Hematopoietic multipotent progenitor cell treated with erythropoietin and hydrocortisone succinate and interleukin-3 and kit ligand, for 4 days (in vitro differentiated cells): ENCODE measurements at regions not wholly inside any gene's neighbourhood (a gene's known extent, or its start where the extent isn't known, plus 50 kb on each side); places are given as distances from the start of the nearest gene placed in this dataset.
"Not testable (repeated sequence)": the region's sequence is repeated elsewhere in the genome, so short reads cannot be mapped to it uniquely, and the experiment has no call there.

ENCODE experiments used
- DNase-seq: peaks from one replicate; pipeline ENCODE4 v3.0.0-alpha.2; 2015

- no peak for DNase-seq
Observed at GRCh38 chr12:93081810-93082165, 152.7 kb upstream of the EEA1 start.

DNA sequence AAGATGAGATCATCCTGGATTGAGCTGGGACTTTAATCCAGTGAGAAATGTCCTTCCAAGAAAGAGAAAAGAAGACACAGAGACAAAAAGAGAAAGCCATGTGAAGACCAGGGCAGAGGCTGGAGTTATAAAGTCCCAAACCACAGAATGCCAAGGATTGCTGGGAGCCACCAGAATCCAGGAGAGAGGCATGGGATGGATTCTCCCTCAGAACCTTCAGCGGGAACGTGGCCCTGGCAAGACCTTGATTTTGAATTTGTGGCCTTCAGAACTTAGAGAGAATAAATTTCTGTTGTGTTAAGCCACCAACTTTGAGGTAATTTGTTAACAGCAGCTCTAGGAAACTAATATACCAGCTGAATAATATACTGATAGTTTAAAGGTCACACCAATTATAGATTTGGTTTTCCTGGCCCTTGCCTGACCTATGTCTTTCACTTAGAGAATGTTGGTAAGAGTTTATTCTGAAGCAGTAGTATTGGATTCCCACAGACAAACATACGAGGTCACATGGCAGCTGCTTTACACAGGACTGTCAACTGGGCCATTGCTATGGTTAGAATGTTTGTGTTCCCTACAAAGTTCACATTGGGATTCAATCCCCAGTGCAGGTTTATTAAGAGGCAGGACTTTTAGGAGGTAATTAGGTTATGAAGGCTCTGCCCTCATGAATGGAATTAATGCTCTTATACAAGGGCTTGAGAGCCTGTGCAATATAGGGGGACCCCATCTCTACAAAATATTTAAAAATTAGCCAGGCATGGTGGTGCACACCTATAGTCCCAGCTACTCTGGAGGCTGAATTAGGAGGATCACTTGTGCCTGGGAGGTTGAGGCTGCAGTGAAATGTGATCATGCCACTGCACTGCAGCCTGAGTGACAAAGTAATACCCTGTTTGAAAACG is 156.5 kb upstream of the EEA1 start:
- DNase-seq: no peak

- DNase-seq: no peak
Observed at GRCh38 chr12:93086288-93086727, 157.2 kb upstream of the EEA1 start.

DNA sequence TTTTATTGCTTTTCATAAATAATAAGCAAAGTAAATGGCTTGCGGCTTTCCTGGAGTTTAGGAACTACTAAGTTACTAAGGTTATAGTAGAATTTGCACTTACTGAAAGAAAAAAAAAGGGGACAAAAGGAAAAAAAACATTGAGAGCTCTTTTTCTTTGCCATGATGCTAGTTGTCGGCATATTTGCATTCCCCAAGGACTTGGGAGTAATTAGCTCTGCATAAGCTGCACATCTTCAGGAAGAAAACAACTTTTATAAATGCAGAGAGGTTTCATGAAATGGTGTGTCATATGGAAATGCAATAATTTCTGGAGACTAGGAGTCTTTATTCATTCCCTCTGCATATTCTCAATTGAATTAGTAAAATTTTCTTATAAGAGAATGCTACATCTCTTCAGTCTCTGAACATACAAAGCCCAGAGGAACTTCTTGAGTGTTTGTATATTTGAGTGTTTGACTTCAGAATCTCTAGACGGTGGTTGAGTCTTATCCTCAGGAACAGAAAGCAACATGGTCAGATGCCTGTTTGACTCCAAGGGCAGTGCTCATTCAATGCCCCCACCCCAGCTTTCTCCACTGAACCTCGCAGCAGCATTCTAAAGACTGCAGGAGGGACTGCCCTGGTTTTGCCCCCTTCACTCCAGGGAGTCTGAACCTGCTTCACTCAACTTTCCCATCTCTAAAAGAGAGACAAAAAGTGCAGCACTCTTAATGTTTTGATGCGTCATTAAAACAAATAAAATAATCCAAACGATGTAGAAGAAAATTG is 158.9 kb upstream of the EEA1 start:
- no peak for DNase-seq

GRCh38 chr12:93089805-93090569 is 160.9 kb upstream of the EEA1 start:
- DNase-seq: peak; percentile 48

GRCh38 chr12:93090731-93091172 is 161.7 kb upstream of the EEA1 start:
- no peak for DNase-seq

DNA sequence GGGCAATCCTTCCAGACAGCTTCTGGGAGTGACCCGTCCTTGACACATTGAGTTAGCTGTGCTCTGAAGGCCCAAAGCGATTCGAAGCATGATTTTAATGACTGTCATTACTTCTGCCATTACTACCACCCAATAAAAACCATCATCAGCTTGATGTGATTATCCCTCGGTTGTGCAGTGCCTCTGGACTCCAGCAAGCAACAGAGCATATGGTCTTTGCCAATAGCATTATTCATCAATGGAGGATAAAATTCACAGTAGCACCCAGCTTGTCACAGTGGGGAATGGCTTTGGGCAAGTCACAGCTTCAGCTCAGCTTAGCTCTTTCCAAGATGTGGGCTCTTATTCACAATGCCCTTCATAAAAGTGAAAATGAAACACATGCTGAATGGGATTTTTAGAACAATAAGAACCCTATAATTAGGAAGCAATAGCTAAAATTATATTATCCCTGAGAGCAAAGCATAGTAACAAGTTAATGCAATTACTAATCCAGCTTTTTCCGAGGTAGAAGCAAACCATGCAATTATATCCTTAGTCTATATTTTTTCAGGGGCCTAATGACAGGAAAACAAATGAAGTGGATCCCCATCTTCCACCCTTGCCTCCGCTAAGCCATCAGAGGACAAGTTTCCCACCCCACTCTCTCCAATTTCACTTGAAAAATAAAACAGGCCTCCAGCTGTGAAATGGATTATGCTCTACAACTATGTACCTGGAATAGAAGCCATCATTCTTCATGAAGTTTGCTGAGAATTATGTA is 163.0 kb upstream of the EEA1 start:
- DNase-seq: no peak

GRCh38 chr12:93092649-93092945 is 163.5 kb upstream of the EEA1 start:
- no peak for DNase-seq

DNA sequence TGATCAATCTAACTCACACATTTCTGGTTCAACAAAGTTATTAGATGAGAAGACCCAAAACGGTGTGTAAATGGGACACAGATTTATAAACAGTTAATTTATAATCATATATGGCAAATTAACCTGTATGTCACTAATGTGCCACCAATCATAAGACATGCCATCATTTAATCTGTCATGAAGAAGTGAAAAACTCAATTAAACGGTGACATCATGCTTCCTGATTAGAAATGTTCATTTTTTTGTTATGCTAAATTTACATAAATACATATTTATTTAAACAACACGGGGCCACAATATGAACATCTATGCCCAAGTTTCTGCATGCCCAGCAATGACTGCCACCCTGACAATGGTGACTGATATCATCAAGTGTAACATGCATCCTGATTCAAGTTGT is 164.1 kb upstream of the EEA1 start:
- no peak for DNase-seq

DNA sequence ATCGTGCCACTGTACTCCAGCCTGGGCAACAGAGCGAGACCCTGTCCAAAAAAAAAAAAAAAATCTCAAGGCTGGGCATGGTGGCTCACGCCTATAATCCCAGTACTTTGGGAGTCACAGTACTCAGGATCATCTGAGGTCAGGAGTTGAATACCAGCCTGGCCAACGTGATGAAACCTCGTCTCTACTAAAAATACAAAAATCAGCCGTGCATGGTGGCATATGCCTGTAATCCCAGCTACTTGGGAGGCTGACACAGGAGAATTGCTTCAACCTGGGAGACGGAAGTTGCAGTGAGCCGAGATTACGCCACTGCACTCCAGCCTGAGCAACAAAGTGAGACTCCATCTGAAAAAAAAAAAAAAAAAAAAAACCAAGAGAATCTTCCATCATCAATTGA is 165.1 kb upstream of the EEA1 start:
- not testable (repeated sequence) for DNase-seq

DNA sequence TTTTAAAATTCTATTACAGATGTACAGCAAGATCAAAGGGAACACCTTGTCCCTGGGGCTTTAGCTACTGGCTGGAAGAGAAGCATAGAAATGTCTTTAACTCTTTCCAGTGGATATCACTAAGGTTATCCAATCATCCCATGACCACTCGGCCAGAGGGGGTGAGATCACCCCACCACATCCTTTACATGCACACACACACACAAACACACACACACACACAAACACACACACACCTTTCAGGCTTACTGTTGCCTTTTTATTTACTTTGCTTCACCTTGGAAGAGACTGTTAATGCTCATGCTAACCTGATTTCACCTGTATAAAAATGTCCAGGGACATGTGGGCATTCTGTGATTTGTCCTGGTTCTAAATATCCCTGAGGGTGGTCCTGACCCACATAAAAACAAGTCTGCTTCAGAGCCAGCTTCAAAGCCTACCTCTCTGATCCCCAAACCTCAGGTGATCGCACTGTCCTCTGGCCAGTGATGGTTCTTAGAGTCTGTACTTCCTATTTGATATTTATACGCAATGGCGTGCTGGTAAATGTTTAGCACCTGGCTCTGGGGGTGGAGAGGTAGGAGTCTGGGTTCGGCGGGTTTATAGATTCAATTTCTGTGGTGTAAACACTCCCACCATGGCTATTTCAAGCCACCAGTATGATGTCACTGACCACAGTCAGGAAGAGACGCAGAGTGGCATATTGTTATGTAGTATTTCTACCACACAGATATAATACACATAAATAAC is 166.1 kb upstream of the EEA1 start:
- peak; percentile 41 for DNase-seq

GRCh38 chr12:93097417-93097816 is 168.3 kb upstream of the EEA1 start:
- DNase-seq: no peak

GRCh38 chr12:93098077-93098476 is 169.0 kb upstream of the EEA1 start:
- peak; percentile 94 for DNase-seq

DNA sequence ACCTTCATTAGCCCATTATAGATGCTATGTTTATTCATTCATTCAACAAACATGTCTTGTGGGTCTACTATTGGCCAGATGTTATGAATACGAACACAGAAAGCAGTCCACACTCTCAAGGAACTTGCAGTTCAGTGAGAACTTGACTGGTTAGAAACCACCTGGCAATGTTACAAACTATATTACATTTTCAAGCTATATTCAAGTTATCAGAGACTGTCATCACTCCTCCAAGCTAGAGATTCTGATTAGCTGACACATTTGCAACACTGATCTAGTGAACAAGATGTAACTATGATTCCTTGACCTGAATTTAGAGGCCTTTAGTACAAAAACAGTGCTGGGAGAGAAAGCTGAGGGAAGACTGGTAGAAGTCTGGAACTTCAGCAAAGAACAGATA is 170.7 kb upstream of the EEA1 start:
- DNase-seq: no peak

DNA sequence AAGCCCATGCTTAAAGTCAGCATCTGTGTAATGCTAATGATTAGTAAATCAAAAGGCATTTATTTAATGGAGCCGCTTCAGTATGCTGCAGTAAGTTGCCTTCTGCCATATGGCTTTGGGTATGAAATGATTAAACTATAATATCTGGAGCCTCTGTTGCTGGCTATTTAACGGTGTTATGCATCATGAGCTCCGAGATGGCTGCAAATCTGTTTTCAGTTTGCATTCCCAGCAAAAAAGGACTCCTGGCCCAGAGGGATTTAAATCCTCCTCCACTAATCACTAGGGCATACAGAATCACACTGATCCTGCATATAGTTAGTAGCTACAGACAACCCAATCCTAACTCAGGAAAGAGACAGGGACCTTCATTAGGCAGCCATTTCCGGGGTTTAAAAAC is 171.5 kb upstream of the EEA1 start:
- DNase-seq: no peak

DNA sequence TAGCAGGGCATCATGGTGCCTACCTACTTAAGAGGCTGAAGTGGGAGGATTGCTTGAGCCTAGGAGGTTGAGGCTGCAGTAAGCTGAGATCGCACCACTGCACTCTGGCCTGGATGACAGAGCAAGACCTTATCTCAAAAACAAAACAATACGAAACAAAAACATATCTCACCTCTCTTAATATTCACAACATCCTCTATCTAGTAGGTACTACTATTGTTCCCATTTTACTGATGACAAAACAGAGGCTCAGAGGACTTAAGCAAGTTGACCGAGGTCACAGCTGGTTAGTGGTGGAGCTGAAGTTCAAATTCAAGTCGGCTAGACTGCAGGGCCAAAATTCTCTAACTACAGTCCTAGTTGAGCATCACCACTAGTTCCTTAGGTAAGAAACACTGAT is 172.3 kb upstream of the EEA1 start:
- no peak for DNase-seq

DNA sequence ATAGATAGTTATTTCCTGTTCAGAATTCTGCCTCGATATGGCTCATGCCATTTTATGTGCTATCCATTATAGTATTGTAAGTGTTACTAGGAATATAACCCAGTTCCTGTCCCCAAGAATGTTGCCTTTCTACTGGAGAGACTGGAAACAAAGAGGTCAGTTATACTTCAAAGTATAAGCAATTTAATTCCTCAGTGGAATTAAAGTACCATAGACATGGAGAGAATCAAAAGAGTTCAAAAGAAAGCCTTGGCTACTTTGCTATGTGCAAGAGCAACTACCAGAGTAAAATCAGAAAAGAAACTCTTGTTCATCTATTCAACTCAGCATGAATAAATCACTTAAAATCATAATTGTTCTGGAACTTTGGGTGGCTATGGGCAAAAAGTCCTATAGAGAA is 173.2 kb upstream of the EEA1 start:
- DNase-seq: no peak

GRCh38 chr12:93102744-93103143 is 173.6 kb upstream of the EEA1 start:
- no peak for DNase-seq

GRCh38 chr12:93103154-93103553 is 174.1 kb upstream of the EEA1 start:
- no peak for DNase-seq

DNA sequence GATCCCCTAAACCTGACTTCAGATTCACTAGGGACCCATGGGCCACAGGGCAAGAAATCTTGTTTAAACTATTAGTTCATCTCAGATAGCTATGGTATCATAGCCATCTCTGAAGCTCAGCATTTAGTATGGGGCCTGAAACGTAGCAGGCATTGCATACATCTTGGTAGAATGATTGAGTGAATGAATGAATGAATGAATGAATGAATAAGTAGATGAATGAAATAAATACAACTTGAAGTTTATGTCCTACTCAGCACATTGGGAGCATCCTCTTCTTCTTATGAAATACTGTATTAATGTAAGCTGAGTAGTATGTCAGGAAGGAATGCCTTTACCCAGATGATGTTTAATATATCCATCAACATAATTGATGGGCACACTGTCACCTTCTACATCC is 175.4 kb upstream of the EEA1 start:
- DNase-seq: no peak

DNA sequence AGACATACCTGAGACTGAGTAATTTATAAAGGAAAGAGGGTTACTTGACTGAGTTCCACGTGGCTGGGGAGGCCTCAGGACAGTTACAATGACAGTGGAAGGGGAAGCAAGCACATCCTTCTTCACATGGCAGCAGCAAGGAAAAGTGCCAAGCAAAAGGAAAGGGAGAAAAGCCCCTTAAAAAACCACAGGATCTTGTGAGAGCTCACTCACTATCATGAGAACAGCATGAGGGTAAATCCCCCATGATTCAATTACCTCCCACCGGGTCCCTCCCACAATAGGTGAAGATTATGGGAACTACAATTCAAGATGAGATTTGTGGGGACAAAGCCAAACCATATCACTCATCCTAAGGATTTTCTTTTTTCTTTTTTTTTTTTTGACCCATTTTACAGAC is 177.8 kb upstream of the EEA1 start:
- no peak for DNase-seq
